ENCODE measurements at regions not wholly inside any gene's neighbourhood (a gene's known extent, or its start where the extent isn't known, plus 50 kb on each side); places are given as distances from the start of the nearest gene placed in this dataset.
"Not testable (repeated sequence)": the region's sequence is repeated elsewhere in the genome, so short reads cannot be mapped to it uniquely, and the experiment has no call there.

DNA sequence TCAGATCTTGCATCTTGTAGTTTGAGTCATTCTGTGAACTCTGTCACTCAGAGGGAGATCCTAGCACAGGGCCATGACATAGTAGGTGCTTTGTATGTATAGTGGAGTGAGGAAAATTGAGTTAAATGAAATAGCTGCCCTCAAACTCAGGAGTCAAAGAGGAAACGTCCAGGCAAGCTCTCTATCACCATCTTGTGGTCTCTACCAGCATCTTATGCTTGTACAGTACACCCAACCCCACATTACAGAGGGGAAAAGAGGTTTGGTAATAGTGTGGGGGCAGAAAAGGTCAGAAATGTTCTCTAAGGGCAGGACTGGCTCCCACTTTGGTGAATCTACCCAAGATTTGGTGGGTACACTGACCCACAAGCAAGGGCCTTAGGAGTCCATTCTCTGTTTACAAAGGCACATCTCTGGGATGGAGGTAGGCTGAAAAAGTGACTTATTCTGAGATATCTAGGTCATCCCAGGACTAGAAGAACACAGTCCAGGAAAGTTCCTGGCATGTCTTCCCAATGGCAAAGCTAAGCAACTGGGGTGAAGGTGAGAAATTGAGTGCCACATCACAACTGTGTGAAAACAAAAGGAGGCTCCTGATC is 131.8 kb downstream of the OR13H1 start:
- Mint-ChIP-seq H3K27ac (ENCODE audit: unreplicated experiment) (peak overlapping the region; percentile 28), H3K9me3 (no peaks in the 10 kb centered on the region), H3K4me1 (peaks cover 3% of the 10 kb centered on the region), H3K4me3 (no peak overlapping the region), H3K27me3 (ENCODE audit: low read depth) (no peaks in the 10 kb centered on the region), H3K36me3 (ENCODE audit: low read depth) (no peaks in the 10 kb centered on the region)
- no peak for DNase-seq (ENCODE audit: low read depth, low spot score)
- TF ChIP-seq, protein P1, sequence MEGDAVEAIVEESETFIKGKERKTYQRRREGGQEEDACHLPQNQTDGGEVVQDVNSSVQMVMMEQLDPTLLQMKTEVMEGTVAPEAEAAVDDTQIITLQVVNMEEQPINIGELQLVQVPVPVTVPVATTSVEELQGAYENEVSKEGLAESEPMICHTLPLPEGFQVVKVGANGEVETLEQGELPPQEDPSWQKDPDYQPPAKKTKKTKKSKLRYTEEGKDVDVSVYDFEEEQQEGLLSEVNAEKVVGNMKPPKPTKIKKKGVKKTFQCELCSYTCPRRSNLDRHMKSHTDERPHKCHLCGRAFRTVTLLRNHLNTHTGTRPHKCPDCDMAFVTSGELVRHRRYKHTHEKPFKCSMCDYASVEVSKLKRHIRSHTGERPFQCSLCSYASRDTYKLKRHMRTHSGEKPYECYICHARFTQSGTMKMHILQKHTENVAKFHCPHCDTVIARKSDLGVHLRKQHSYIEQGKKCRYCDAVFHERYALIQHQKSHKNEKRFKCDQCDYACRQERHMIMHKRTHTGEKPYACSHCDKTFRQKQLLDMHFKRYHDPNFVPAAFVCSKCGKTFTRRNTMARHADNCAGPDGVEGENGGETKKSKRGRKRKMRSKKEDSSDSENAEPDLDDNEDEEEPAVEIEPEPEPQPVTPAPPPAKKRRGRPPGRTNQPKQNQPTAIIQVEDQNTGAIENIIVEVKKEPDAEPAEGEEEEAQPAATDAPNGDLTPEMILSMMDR (conservative IDR thresholded peaks at IDR 0.05): peak; percentile 71

DNA sequence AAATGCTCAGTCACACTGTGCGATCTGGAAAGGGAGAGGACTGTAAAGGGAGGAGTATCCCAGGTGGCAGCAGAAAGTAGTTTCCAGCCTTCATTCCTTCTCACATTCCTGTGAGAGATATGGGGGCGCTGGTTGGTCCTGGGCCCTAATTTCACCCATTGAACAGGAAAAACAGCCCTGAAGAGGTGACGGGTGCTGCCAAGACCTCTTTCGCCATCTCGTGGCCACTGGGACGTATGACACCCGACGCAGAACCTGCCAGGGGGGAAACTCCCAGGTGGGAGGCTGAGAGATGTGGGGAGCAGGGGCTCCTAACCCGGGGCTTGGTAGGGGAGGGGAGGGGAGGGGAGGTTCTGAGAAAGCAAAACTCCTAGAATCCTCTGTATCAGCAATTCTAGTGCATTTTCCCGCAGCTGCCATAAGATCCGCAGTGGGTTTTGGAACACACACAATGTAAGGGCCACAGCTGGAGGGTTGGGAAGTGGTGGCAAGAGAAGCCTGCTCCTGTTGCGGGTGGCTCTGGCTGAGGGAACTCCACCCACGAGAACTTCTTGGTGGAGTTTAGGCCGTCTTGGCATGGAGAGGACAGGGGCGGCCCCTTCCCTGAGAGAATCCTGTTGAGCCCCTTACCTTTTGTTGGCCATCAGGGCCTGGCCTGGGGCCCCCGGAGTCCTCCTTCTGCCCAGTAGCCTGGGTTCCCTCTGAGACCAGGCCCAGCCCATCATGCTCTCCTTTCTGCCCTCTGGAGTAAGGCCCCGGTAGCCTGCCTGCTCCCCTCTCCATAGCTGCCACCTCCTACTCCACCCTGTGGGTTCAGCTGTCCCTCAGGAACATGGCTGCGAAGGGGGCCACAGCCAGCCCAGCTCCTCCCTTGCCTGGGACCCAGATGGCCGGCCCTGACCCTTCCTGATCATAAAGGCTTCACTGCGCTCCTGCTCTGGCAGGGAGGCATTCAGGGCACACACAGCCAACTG is 134.1 kb downstream of the OR13H1 start:
- Mint-ChIP-seq H3K27ac (ENCODE audit: unreplicated experiment) (peak overlapping the region; percentile 54), H3K4me1 (peaks cover 3% of the 10 kb centered on the region), H3K27me3 (ENCODE audit: low read depth) (no peaks in the 10 kb centered on the region), H3K4me3 (no peak overlapping the region), H3K36me3 (ENCODE audit: low read depth) (no peaks in the 10 kb centered on the region), H3K9me3 (no peaks in the 10 kb centered on the region)
- DNase-seq (ENCODE audit: low read depth, low spot score): peak; percentile 66
- TF ChIP-seq, protein P1 (conservative IDR thresholded peaks at IDR 0.05): peak; percentile 76

DNA sequence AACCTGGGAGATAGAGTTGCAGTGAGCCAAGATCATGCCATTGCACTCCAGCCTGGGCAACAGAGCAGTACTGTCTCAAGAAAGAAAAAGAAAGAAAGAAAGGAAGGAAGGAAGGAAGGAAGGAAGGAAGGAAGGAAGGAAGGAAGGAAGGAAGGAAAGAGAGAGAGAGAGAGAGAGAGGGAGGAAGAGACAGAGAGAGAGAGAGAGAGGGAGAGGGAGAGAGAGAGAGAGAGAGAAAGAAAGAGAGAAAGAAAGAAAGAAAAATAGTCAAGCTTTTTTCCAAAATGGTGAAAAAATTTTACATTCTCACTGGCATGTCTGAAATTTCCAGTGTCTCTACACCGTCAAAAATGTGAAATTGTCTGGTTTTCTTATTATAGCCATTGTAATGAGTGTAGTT is 138.9 kb downstream of the OR13H1 start:
- H3K4me1 Mint-ChIP-seq; H3K4me3 Mint-ChIP-seq; DNase-seq (ENCODE audit: low read depth, low spot score); H3K9me3 Mint-ChIP-seq; H3K27me3 Mint-ChIP-seq (ENCODE audit: low read depth); H3K36me3 Mint-ChIP-seq (ENCODE audit: low read depth); H3K27ac Mint-ChIP-seq (ENCODE audit: unreplicated experiment): not testable (repeated sequence)

DNA sequence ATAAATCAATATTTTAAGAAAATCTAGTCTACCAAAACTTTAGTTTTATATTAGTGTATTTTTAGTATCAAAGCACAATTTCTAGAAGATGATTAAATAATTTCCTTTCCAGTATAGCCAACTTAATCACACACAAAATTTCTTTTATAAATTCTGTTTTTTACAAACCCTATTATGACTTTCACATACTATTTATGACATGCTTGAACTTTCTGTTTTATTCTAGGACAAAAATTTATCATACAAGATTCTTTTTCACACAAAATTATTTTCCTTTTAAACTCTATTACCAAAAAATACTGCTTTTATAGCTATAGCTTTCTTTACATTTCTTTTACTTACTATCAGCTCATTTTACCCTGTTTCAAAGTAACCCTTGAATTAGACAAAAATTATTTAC is 149.5 kb downstream of the OR13H1 start:
- peaks cover 14% of the 10 kb centered on the region for H3K9me3 Mint-ChIP-seq
- H3K36me3 Mint-ChIP-seq (ENCODE audit: low read depth): peaks cover 52% of the 10 kb centered on the region
- DNase-seq (ENCODE audit: low read depth, low spot score): no peak
- H3K27ac Mint-ChIP-seq (ENCODE audit: unreplicated experiment): no peak overlapping the region
- no peaks in the 10 kb centered on the region for H3K27me3 Mint-ChIP-seq (ENCODE audit: low read depth)
- H3K4me3 Mint-ChIP-seq: no peak overlapping the region
- TF ChIP-seq, protein P1 (conservative IDR thresholded peaks at IDR 0.05): no peak
- no peaks in the 10 kb centered on the region for H3K4me1 Mint-ChIP-seq

DNA sequence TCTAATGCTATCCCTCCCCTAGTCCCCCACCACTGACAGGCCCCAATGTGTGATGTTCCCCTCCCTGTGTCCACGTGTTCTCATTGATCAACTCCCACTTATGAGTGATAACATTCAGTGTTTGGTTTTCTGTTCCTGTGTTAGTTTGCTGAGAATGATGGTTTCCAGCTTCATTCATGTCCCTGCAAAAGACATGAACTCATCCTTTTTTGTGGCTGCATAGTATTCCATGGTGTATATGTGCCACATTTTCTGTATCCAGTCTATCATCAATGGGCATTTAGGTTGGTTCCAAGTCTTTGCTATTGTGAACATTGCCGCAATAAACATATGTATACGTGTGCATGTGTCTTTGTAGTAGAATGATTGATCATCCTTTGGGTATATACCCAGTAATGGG is 153.1 kb downstream of the OR13H1 start:
- not testable (repeated sequence) for H3K27ac Mint-ChIP-seq (ENCODE audit: unreplicated experiment); H3K4me3 Mint-ChIP-seq; H3K4me1 Mint-ChIP-seq; H3K27me3 Mint-ChIP-seq (ENCODE audit: low read depth); DNase-seq (ENCODE audit: low read depth, low spot score)
- peaks cover 36% of the 10 kb centered on the region for H3K36me3 Mint-ChIP-seq (ENCODE audit: low read depth)
- peaks cover 10% of the 10 kb centered on the region for H3K9me3 Mint-ChIP-seq

DNA sequence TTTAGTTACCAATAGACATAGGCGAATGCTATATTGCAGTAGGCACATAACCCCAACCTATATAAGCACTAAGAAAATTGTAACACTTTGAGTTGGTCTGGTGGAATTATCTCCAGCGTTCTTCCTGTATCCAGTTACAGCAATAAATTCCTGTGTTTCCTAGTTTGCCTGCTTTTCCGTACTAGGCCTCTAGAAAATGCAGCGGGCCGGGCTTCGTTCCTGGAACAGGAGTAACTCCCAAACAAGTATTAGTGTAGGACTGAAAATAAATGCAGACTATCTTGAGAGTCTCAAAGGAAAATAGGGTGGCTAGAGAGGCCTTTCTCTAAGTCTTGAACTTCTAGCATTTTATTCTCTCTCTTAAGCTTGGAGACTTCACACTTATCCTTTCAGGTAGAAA is 159.8 kb downstream of the OR13H1 start:
- no peak for DNase-seq (ENCODE audit: low read depth, low spot score)
- H3K4me1 Mint-ChIP-seq: no peaks in the 10 kb centered on the region
- H3K27ac Mint-ChIP-seq (ENCODE audit: unreplicated experiment): no peak overlapping the region
- TF ChIP-seq, protein P1 (conservative IDR thresholded peaks at IDR 0.05): no peak
- peaks cover 50% of the 10 kb centered on the region for H3K36me3 Mint-ChIP-seq (ENCODE audit: low read depth)
- H3K9me3 Mint-ChIP-seq: peaks cover 7% of the 10 kb centered on the region
- H3K4me3 Mint-ChIP-seq: no peak overlapping the region
- H3K27me3 Mint-ChIP-seq (ENCODE audit: low read depth): no peaks in the 10 kb centered on the region

Data from neural crest cell (in vitro differentiated cells).